Body of pancreas (tissue), 4 donors: ENCODE measurements at regions not wholly inside any gene's neighbourhood (a gene's known extent, or its start where the extent isn't known, plus 50 kb on each side); places are given as distances from the start of the nearest gene placed in this dataset.

ENCODE experiments used
- ATAC-seq: fragments of 150-250 bp; one replicate; pipeline ENCODE4 v1.9.1; 2016
- DNase-seq, 4 donors: peaks; one replicate each; pipeline ENCODE4 v3.0.0-alpha.2; 2019
- H3K27ac ChIP-seq, 4 donors: fragments of 200-600 bp; sonication (generic); 1 replicate in 3 of 4; 2 replicates in 1 of 4; pipeline versions ENCODE4 v1.5.1 to v1.6.1; 2016 to 2019; ENCODE audit warnings: mild to moderate bottlenecking in 1 of 4, mixed read lengths in 1 of 4, moderate library complexity in 1 of 4
- H3K27me3 ChIP-seq, 2 donors: fragments of 200-600 bp; sonication (generic); one replicate each; pipeline ENCODE4 v1.6.0; 2016; ENCODE audit warnings: mild to moderate bottlenecking in 1 of 2
- H3K36me3 ChIP-seq, 2 donors: fragments of 200-600 bp; sonication (generic); replicated peaks in 1 of 2; 2 replicates each; pipeline ENCODE4 v1.5.1; 2016; ENCODE audit warnings: low read depth in 2 of 2; ENCODE audit not compliant: insufficient read depth in 1 of 2
- H3K4me1 ChIP-seq: fragments of 200-600 bp; sonication (generic); one replicate; pipeline ENCODE4 v1.6.0; 2016
- H3K4me3 ChIP-seq, 2 donors: fragments of 200-600 bp; sonication (generic); 1 replicate in 1 of 2; 2 replicates in 1 of 2; pipeline ENCODE4 v1.5.1; 2016 to 2019
- H3K9me3 ChIP-seq, 3 donors: fragments of 200-600 bp; sonication (generic); 1 replicate in 2 of 3; 2 replicates in 1 of 3; pipeline ENCODE4 v1.5.1; 2016
- CTCF ChIP-seq, 7 experiments: fragments of 450-650 bp in 4 of 7; fragments of 200-600 bp in 3 of 7; sonication (generic) in 3 of 7; IDR thresholded peaks; one replicate each; pipeline ENCODE4 v1.5.1; 2016 to 2019; ENCODE audit warnings: antibody characterized with exemption in 7 of 7
- POLR2A ChIP-seq, 3 donors: fragments of 450-650 bp; IDR thresholded peaks; one replicate each; pipeline ENCODE4 v1.6.1; 2016; ENCODE audit warnings: antibody characterized with exemption in 3 of 3, mild to moderate bottlenecking in 2 of 3
- WGBS, 2 donors: methylation state at CpG; one replicate each; pipeline ENCODE4 v1.1.5; 2017; 5-methylcytosine and 5-hydroxymethylcytosine counted together
- intact Hi-C: fragments of 100-400 bp; cut with DNase I; formaldehyde crosslinking; loops from one replicate; pipeline ENCODE4 v1.15.1; 2023

GRCh38 chr1:84048820-84049219 is 49.9 kb upstream of the TTLL7 start:
- ATAC-seq (no peak), DNase-seq (no peak)
- TF ChIP-seq POLR2A (IDR thresholded peaks at IDR 0.05) (no peak), CTCF (IDR thresholded peaks at IDR 0.05) (no peak)
- H3K27ac ChIP-seq = no peak overlapping the region
- intact Hi-C loops = no loop called here
- no peak overlapping the region for H3K4me3 ChIP-seq
- H3K36me3 ChIP-seq = no peaks in the 10 kb centered on the region
- no peaks in the 10 kb centered on the region for H3K4me1 ChIP-seq
- H3K9me3 ChIP-seq = no peaks in the 10 kb centered on the region
- WGBS, 2 donors = 43 to 59% methylated on average over 2 of the region's 2 CpGs
- no peaks in the 10 kb centered on the region for H3K27me3 ChIP-seq
